22Rv1 (cell line): ENCODE measurements at regions not wholly inside any gene's neighbourhood (a gene's known extent, or its start where the extent isn't known, plus 50 kb on each side); places are given as distances from the start of the nearest gene placed in this dataset.

Source experiments
- H3K27ac ChIP-seq: fragments of 450-650 bp; 2 replicates; pipeline ENCODE4 v1.5.1; 2017
- CTCF ChIP-seq: fragments of 450-650 bp; IDR thresholded peaks from 2 replicates; pipeline ENCODE4 v1.5.1; 2017; ENCODE audit warnings: mild to moderate bottlenecking
- ZFX ChIP-seq: fragments of 450-650 bp; IDR thresholded peaks from 2 replicates; pipeline ENCODE4 v1.6.1; 2017; ENCODE audit warnings: antibody characterized with exemption, borderline replicate concordance

- H3K27ac ChIP-seq: no peak overlapping the region
- TF ChIP-seq ZFX: no peak
- no peak for TF ChIP-seq CTCF
Measured at GRCh38 chr9:74117151-74117550, 380.0 kb upstream of the RORB start.

GRCh38 chr9:74117731-74118130 lies 379.4 kb upstream of the RORB start:
- TF ChIP-seq ZFX: no peak
- TF ChIP-seq CTCF: no peak
- no peak overlapping the region for H3K27ac ChIP-seq

DNA sequence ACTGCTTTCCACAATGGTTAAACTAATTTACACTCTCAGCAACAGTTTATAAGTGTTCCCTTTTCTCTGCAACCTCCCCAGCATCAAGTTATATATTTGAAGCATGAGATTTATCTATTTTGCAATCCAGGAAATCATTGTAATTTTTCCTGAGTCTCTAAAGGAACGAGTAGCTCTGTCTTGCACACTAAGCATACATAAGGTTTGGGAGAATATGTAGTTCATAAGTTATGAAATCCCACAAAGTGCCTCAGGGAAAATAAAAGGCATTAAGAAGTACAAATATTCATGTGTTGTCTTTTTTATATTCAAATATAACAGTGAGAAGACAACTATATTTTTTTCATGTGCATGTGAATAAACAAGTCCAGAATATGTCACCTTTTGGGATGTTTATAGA lies 377.1 kb upstream of the RORB start:
- no peak for TF ChIP-seq CTCF
- no peak for TF ChIP-seq ZFX

DNA sequence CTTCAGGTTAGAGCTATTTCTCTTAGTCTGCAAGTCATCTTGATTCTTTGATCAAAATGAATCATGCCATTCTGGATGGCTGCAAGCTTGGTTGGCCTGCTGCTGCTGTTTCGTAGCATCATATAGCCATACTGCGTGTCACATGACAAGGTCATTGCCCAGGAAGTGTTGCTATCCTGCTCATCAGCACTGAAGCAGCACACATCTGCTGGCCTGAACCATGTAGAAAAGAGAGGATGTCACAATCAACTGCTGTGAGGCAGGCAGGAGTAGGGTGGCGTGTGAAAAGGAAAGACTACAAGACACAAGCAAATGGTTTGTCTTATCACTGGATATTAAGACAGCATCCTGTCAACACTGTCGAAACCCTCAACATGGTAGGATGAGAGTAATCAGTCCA lies 376.7 kb upstream of the RORB start:
- H3K27ac ChIP-seq: no peak overlapping the region

More for the DNA sequence above, 377.1 kb upstream of the RORB start:
- H3K27ac ChIP-seq: no peak overlapping the region

DNA sequence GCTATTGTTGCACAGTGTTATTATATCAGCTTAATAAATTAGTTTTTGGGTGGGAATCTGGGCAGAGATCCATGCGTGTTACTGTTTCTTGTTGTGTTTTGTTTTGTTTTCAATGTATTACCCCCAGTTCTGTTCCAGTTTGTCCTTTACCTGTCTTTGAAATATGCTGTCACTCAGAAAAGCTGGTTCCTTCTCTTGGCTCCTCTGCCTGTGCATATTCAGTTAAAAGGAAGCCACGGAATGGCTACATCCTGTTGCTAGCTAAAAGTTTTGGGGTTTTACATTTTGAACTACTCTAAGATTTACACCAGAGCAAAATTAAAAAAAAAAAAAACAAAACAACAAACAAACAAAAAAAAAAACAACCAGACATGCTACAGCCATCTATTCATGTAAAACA lies 374.9 kb upstream of the RORB start:
- H3K27ac ChIP-seq: no peak overlapping the region
- TF ChIP-seq CTCF: no peak
- no peak for TF ChIP-seq ZFX

More for the DNA sequence above, 376.7 kb upstream of the RORB start:
- TF ChIP-seq ZFX (no peak), CTCF (no peak)

DNA sequence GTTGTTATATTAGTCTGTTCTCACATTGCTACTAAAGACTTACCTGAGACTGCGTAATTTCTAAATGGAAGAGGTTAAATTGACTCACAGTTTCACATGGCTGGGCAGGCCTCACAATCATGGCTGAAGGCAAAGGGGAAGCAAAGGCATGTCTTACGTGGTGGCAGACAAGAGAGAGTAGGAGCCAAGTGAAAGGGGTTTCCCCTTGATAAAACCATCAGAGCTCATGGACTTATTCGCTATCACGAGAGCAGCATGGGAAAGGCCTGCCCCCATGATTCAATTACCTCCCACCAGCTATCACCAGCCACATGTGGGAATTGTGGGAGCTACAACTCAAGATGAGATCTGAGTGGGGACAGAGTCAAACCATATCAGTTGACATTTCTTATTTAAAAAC lies 374.5 kb upstream of the RORB start:
- H3K27ac ChIP-seq: no peak overlapping the region
- TF ChIP-seq CTCF (no peak), ZFX (no peak)

DNA sequence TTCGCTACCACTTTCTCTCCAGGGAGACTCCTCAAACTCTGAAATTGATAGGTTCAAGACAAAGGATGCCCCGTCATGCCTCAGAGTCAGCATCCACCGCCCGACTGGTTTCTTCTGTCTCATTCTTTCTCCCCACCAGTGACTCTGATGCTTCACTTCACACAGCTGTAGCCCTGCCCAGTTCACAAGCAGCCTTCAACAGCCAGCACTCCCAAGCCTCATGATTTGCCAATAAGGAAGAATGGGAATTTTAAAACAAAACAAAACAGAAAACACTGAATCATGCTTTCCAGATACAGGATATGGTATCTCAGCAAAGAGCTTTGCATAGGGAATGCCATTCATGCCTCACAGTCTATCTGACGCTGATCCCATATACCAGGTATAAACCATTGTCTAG lies 371.2 kb upstream of the RORB start:
- no peak for TF ChIP-seq CTCF
- TF ChIP-seq ZFX: no peak
- H3K27ac ChIP-seq: no peak overlapping the region
